Fibroblast of the aortic adventitia (primary cell): ENCODE measurements at regions not wholly inside any gene's neighbourhood (a gene's known extent, or its start where the extent isn't known, plus 50 kb on each side); places are given as distances from the start of the nearest gene placed in this dataset.

Experiments used
- DNase-seq: peaks from one replicate; pipeline ENCODE4 v3.0.0-alpha.2; 2010; ENCODE audit warnings: low read depth
- H3K4me3 ChIP-seq: 2 replicates; pipeline ENCODE4 v1.5.1; 2011; ENCODE audit warnings: low read depth, mild to moderate bottlenecking, control low read depth, low read length, moderate library complexity
- CTCF ChIP-seq: IDR thresholded peaks from 2 replicates; pipeline ENCODE4 v1.5.1; 2011; ENCODE audit warnings: mild to moderate bottlenecking, low read length, control low read depth, inconsistent platforms; ENCODE audit not compliant: insufficient read depth

- DNase-seq: no peak
Measured at GRCh38 chr20:21613512-21613911, 92.0 kb upstream of the PAX1 start.

GRCh38 chr20:21609981-21610380, 95.5 kb upstream of the PAX1 start:
- DNase-seq: no peak
- TF ChIP-seq CTCF: no peak
- no peak overlapping the region for H3K4me3 ChIP-seq

More at GRCh38 chr20:21613512-21613911, 92.0 kb upstream of the PAX1 start:
- H3K4me3 ChIP-seq: no peak overlapping the region
- no peak for TF ChIP-seq CTCF

- H3K4me3 ChIP-seq: no peak overlapping the region
- DNase-seq: no peak
- TF ChIP-seq CTCF: no peak
Measured at GRCh38 chr20:21609221-21609620, 95.4 kb upstream of the NKX2-2 start.

- TF ChIP-seq CTCF: no peak
- DNase-seq: no peak
Measured at GRCh38 chr20:21608777-21609176, 94.9 kb upstream of the NKX2-2 start.

DNA sequence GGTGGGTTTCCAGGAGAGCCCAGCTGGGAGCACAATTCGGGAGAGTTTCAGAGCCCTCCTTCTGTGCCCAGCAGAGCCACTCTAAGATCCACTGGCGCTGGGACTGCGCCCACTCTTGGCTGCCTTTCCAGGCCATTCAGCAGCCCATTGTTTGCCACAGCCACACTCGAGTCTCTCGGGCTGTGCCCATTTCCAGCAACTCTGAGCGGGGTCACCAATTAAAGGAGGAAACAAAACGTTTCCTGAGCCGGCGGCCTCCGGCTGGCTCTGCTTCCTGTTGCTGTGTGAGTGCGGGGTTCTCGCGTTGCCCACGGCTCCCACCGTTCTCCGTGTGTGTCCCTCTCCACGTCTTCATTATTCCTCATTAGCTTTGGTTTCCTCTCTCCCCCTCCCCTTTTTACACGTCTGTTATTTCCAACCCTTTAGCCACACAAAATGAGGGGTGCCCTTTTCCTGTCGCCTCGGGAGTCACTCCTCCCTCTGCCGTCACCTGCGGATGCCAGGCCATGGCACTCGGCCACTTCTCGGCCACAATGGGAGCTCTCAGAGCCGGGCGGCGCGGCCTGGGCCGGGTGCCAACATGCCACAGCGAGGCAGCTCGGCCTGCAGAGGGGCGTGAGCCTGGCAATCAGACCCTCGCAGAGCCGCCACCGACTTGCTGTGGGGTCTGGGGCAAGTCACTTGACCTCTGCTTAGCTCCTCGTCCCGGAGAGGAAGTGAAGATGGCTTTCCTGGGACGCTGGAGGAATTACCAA, 94.3 kb upstream of the NKX2-2 start:
- no peak overlapping the region for H3K4me3 ChIP-seq
- no peak for TF ChIP-seq CTCF
- DNase-seq: no peak

More at GRCh38 chr20:21608777-21609176, 94.9 kb upstream of the NKX2-2 start:
- H3K4me3 ChIP-seq: no peak overlapping the region

GRCh38 chr20:21601799-21602198, 87.9 kb upstream of the NKX2-2 start:
- H3K4me3 ChIP-seq: no peak overlapping the region
- TF ChIP-seq CTCF: no peak
- DNase-seq: no peak

DNA sequence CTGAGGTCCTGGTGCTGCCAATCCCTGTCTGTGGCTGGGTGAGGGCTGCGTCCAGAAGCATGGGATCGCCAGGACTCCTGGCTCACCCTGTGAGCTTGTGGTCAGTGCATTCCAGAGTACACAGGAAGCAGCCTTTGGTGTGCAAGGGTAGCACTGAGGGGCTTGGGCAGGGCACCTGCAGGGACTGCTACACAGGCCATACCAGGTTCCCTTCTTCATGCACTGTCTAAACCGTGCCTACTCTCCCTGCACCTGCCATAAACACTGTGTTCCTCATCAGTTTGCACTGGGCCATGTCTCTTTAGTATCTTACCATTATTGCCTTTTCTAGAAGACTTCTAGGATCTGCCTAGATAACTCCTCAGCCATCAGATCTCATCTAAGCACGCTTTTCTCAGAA, 72.8 kb upstream of the NKX2-2 start:
- DNase-seq: no peak
- TF ChIP-seq CTCF: no peak
- no peak overlapping the region for H3K4me3 ChIP-seq
